Sigmoid colon (tissue), 3 donors: ENCODE measurements at regions not wholly inside any gene's neighbourhood (a gene's known extent, or its start where the extent isn't known, plus 50 kb on each side); places are given as distances from the start of the nearest gene placed in this dataset.

Source experiments
- POLR2A ChIP-seq, 2 donors: fragments of 450-650 bp; IDR thresholded peaks; one replicate each; pipeline ENCODE4 v1.6.1; 2016; ENCODE audit warnings: antibody characterized with exemption in 2 of 2, mild to moderate bottlenecking in 2 of 2, moderate library complexity in 2 of 2
- TF ChIP-seq, protein P1 (sequence below), 4 experiments: fragments of 450-650 bp in 3 of 4; fragments of 200-600 bp in 1 of 4; IDR thresholded peaks; one replicate each; pipeline ENCODE4 v1.5.1; 2016 to 2019; ENCODE audit warnings: antibody characterized with exemption in 4 of 4, mild to moderate bottlenecking in 3 of 4, moderate library complexity in 2 of 4

GRCh38 chr2:39528701-39529100, 91.6 kb upstream of the MAP4K3 start:
- TF ChIP-seq, protein P1, sequence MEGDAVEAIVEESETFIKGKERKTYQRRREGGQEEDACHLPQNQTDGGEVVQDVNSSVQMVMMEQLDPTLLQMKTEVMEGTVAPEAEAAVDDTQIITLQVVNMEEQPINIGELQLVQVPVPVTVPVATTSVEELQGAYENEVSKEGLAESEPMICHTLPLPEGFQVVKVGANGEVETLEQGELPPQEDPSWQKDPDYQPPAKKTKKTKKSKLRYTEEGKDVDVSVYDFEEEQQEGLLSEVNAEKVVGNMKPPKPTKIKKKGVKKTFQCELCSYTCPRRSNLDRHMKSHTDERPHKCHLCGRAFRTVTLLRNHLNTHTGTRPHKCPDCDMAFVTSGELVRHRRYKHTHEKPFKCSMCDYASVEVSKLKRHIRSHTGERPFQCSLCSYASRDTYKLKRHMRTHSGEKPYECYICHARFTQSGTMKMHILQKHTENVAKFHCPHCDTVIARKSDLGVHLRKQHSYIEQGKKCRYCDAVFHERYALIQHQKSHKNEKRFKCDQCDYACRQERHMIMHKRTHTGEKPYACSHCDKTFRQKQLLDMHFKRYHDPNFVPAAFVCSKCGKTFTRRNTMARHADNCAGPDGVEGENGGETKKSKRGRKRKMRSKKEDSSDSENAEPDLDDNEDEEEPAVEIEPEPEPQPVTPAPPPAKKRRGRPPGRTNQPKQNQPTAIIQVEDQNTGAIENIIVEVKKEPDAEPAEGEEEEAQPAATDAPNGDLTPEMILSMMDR (IDR thresholded peaks at IDR 0.05), result no peak
- no peak for TF ChIP-seq POLR2A (IDR thresholded peaks at IDR 0.05)
